HG02763 (cell line): ENCODE measurements at regions not wholly inside any gene's neighbourhood (a gene's known extent, or its start where the extent isn't known, plus 50 kb on each side); places are given as distances from the start of the nearest gene placed in this dataset.
"Not testable (repeated sequence)": the region's sequence is repeated elsewhere in the genome, so short reads cannot be mapped to it uniquely, and the experiment has no call there.

Experiments
- ATAC-seq: cut with Tn5 transposase; IDR thresholded peaks from one replicate; pipeline ENCODE4 v1.9.1; 2021; ENCODE audit warnings: mild to moderate bottlenecking, moderate library complexity; ENCODE audit not compliant: unreplicated experiment

DNA sequence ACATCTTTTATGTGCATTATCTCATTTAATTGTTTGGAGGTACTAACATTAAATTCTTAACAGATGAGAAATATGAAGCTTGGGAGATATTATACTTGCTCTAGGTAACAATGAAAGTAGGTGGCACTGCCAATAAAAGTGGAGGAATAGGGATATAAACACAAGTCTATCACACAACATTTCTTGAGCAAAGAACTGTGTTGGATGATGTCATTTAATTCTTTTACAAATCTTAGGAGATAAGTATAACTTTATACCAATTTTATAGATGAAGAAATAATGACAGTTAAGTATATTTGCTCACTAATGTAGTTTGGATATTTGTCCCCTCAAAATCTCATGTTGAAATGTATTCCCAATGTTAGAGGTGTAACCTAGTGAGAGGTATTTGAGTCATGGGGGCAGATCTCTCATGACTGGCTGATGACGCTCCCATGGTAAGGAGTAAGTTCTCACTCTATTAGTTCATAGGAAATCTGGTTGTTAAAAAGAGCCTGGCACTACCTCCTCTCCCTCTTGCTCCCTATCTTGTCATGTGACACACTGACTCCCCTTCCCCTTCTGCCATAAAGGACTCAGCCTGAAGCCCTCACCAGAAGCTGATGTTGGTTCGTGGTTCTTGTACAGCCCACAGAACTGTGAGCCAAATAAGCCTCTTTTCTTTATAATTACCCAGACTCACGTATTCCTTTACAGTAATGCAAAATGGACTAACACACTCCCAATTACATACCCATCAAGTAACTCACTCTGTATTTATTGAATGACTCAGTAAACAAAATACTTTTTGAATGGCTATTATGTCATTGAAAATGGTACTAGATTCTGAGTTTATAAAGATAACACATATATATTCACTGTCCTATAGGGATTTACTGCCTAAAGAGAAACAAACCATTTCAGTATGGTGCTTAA lies 146.8 kb upstream of the KITLG start:
- ATAC-seq: no peak

DNA sequence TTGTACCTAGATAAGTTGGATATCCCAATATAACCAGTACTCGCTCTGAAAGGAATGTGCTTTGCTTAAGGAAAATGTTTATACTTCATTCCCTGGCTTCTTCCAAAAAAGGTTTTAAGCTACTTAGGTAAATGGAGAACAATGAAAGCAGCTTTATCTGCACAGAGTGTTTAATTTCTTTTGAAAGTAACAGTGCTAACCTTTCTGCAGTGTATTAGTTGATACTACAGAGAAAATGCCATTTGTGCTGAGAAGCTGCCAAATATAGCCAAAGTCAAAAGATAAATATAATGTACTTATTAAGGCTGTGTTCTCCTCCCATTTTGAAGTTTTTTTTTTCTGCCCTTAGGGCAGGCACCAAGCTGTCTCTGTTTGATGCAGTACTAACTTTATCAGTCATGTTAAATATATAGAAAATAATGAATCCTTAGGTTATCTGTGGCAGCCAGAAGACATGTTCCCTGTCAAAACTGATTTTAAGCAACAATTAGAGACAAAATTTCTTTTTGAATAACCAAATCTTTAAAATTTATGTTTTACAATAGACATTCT lies 145.4 kb upstream of the KITLG start:
- no peak for ATAC-seq

DNA sequence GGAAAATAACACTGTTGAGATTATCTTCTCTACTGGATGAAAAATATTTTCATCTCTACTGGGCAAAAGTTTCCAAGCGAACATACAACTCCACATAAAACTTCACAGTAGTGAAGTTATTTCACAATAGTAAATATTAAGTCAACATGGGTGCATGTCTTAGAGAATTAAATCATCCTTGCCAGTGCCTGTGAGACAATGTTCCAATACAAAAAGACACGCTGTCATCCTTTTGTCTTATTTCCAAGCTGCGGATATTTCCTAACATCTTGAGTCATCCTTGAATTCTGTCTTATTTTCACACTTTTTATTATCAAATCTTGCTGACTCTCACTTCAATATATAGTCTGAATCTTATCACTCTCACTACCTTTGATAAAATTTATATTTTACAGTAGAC lies 142.9 kb upstream of the KITLG start:
- no peak for ATAC-seq

DNA sequence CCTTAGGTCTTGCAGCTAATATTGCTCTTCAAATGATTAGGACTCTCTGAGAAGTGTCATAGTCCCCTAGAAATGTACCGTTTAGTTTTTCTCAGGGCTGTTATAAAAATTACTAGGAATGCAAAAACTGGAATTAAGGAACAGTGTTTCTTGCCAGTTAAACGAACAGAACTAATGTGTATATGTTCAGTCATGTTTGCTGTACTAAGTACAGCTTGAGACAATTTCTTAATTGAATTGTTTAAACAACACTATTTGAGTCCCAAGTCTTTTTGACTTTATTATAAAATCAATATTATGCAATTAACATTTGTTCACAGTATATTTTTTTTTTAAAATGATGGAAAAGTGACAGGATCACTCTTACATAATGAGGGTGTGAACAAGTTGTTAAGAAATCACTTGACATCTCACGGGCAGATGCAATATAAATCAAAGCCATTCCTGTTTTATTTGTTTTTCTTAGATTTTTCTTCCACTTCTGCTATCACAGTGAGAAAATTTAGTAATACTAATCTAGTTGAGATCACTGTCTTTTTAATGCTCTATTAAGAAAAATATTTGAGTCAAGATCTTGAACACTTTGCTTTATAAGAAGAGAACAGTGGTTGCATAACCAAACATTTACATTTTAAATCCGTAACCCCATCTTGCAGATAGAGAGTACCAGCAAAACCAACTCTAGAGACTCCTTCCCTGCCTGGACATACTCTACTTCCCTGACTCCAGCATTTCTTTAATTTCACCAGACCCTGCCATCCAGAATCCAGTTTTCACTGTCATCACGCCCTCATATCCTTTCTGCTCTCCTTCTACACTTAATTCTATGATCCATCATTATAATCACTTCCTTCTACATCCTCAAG lies 140.7 kb upstream of the KITLG start:
- ATAC-seq: no peak

DNA sequence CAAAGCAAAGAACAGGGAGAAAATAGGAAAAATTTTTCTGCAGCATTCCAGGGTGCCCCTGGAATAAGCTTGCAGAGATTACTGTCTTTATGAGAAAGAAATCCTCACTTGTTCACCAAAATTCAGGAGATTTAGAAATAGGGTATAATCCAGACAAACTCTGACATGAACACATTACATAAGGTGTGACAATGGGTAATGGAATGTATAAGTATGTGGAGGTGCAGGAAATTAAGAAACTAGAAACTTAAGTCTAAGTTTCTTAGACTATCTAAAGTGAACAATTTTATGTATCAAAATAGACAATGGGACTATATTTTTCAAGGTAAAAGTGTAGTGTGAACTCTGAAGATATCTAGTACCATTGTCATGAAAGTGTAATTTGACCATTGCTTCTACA lies 140.0 kb upstream of the KITLG start:
- no peak for ATAC-seq

DNA sequence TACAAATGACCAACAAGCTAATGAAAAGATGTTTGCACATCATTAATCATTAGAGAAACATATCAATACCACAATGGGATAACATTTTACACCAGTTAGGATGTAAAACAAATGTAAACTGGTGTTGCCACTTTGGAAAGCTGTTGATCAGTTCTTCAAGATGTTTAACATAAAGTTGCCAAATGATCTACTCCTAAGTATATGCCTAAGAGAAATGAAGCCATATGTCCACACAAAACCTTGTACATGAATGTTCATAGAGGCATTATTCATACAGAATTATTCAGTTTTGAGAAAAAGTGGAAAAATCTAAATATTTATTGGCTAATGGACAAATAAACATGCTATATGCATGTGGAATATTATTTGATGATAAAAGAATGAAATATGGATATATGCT lies 136.9 kb upstream of the KITLG start:
- ATAC-seq: no peak

DNA sequence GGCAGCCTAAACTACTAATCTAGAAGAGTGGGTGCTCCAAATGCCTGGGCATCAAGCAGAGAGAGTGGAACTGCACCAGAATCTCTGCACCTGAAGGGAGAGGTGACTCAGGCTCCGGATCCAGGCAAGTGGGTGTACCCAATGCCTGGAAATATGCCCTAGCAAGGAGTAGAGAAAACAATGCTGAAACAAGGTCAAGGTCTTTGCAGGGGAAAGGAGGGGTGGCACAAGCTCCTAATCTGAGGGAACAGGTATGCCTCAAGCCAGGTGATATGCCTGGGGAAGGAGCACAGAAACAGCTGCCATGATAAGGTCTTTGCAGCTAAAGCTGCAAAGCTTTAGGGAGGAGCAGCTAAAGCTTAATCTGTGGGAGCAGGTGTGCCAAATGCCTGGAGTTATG lies 136.0 kb upstream of the KITLG start:
- no peak for ATAC-seq

DNA sequence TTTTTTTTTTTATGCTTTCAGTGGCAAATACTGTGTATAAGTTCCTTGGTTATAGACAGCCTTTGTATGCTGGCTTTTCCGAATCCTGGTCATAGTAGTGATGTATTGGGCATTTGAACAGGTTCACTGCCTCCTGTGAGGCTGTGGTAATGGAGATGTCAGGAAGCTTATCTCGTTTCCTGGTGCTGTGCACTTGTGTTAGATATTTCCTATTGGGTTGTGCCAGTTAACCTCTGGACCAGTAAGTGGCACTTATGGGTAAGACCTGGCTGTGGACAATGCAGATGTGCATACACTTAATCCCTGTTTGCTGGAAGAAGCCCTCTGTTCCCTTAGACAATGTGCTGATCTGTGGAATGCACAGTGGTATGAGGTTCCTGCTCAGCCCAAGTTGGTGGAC lies 135.4 kb upstream of the KITLG start:
- ATAC-seq: no peak

DNA sequence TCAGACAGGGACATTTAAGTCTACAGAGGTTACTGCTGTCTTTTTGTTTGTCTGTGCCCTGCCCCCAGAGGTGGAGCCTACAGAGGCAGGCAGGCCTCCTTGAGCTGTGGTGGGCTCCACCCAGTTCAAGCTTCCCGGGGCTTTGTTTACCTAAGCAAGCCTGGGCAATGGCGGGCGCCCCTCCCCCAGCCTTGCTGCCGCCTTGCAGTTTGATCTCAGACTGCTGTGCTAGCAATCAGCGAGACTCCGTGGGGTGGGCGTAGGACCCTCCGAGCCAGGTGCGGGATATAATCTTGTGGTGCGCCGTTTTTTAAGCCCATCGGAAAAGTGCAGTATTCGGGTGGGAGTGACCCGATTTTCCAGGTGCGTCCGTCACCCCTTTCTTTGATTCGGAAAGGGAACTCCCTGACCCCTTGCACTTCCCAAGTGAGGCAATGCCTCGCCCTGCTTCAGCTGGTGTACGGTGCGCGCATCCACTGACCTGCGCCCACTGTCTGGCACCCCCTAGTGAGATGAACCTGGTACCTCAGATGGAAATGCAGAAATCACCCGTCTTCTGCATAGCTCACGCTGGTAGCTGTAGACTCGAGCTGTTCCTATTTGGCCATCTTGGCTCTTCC lies 134.1 kb upstream of the KITLG start:
- ATAC-seq: not testable (repeated sequence)

DNA sequence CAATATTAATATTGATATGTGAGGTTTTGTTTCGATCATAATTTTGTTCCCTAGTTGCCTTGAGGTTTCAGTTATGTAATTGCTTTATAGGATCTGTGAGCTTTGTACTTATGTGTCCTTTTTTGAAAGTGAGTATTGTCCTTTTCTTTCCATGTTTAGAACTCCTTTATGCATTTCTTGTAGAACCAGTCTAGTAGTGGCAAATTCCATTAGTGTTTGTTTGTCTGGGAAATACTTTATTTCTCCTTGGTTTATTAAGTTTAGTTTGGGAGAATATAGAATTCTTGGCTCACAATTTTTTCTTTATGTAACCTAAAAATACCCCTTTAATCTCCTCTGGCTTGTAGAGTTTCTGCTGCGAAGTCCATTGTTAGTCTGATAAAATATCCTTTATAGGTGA lies 127.5 kb upstream of the KITLG start:
- no peak for ATAC-seq

DNA sequence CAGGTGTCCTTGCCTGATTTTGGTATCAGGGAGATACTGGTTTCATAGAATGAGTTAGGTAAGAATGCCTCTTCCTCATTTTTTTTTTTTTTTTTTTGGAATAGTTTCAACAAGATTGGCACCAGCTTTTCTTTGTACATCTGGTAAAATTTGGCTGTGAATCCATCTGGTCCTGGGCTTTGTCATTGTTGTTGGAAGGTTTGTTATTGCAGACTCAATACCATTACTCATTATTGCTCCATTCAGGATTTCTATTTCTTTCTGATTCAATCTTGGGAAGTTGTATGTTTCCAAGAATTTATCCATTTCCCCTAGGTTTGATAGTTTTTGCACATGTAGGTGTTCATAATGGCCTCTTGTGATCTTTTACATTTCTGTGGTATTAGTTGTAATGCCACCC lies 126.0 kb upstream of the KITLG start:
- no peak for ATAC-seq

DNA sequence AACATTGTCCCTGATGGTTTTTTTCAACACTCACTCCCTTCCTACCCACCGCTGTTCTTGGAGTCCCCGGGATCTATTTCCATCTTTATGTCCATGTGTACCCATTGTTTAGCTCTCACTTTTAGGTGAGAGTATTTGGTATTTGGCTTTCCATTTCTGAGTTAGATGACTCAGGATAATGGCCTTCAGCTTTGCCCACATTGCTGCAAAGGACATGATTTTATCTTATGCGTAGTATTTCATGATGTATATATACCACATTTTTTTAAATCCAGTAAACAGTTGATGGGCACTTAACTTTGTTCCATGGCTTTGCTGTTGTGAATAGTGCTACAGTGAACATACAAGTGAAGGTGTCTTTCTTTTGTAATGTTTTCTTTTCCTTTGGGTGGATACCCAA lies 123.5 kb upstream of the KITLG start:
- ATAC-seq: no peak

DNA sequence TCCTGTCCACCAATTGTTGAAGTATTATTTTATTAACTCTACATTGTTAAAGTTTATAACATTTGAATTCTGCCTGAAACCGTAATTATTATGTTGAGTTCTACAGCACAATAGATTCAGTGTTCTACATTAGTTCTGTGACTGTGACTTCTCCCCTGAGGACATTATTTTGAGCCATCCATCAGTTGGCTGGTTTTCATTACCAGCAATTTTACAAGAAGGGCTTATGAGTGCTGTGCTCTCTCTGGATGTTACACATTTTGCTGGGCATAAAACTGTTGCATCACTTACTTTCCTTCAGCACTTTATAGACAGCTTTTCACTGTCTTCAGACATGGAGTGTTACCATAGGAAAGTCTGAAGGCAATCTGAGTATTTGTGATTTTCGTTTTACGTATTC lies 118.2 kb upstream of the KITLG start:
- no peak for ATAC-seq

DNA sequence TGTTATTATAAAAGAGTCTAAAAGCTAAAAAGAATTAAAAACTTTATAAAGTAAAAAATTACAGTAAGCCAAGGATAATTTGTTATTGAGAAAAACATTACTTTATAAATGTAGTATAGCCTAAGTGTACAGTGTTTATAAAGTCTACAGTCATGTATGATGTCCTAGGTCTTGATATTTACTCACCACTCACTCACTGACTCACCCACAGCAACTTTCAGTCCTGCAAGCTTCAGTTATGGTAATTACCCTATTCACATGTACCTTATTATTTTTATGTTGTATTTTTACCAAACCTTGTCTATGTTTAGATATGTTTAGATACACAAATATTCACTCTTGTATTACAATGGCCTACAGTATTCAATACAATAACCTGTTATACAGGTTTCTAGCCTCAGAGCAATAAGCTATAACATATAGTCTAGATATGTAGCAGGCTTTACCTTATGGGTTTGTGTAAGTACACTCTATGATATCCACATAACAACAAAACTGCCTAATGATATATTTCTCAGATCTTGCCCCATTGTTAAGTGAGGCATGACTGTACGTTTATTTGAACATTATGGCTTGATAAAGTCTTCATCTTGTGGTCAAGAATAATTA lies 113.7 kb upstream of the KITLG start:
- ATAC-seq: no peak

DNA sequence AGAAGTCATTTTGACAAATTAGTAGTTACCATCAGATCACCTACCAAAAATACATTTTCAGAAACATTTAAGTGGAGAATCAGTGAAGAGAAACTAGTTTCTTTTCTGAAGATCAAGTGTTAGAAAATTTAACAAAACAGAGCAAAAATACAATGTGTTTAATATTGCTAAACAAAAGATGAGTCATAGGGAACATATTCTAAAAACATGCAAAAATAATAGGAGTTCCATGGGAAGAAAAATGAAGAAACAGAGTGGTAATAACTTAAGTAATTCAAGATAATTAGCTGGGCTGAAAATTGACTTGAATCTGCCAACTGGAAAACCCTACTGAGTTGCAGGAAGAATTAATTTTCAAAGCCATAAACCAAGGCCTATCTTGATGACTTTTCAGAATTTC lies 111.5 kb upstream of the KITLG start:
- ATAC-seq: no peak

DNA sequence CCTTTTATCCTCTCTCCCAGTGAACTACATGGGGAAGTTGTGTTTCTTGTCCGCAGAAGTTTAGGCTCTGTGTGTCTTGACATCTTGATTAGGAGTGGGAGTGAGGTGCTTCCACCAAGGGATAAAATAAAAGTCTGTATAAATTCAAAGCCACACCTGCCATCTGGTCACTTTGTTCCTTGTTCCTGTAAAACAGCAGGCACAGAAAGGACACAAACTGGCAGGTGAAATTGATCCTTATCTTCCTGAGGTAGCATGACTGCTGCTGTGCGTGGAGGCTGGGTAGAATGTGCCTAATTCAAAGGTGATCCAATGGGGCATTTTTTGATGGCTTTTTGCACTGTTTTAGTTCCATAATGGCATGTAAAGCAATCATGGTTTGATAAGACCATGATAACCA lies 104.3 kb upstream of the KITLG start:
- ATAC-seq: no peak

DNA sequence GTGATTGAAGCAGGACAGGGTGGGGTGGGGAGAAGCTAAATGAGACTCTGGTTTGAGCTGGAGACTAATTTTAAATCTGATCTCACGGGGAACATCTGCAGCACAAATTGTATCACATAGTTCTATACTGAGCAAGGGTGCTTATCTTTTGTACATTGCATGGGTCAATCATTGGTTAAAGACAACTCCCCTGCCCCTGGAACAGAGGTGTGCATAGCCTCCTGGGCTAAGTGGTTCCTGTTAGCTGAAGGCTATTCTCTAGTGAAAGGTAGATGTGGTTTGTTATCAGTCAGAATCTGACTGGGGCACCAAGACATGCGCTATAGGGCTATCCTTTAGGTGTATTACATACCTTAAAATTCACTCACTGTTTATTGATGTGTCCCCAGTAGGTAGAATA lies 103.9 kb upstream of the KITLG start:
- no peak for ATAC-seq

DNA sequence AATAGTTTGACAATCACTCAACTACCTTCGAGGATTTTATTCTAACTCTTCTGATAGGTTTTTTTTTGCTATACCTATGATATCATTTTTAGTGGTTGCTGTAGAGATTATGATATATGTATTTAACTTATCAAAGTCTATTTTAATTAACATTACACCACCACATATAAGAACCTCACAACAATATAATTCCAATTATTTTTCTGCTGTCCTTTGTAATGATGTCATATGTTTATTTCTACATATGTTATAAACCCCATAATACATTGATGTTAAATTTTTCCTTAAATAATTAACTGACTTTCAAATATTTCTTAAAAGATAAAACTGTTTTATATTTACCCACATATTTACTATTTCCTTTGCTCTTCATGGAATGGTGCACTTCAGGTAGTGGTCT lies 103.4 kb upstream of the KITLG start:
- no peak for ATAC-seq

DNA sequence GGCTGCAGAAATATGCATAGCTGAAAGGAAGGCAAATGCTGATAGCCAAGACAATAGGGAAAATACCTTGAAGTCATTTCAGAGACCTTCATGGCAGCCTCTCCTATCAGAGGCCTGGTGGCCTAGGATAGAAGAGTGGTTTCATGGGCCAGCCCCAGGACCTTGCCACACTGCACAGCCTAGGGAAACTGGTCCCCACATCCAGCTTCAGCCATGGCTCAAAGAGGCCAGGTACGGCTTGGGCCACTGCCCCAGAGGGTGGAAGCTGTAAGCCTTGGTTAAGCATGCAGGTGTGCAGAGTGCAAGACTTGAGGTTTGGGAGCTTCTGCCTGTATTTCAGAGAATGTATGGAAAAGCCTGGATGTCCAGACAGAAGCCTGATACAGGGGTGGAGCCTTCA lies 101.0 kb upstream of the KITLG start:
- ATAC-seq: no peak

DNA sequence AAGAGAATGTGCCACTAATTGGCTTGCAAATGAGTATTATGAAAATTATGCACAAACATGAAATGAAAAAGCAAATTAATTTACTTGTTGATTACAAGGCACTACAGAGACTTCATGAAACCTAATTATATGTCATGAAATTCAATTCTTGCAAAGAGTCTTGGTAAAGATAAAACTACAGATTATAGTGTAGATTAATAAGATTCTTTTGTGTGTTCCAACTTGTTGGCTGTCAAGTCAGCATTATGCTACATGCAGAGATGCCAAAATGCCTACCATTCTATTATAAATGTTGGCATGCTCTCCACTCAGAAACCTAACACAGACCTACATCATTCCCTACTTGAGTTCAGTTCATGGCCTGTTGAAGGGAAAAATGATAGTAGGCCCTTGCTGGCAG lies 97.2 kb upstream of the KITLG start:
- ATAC-seq: no peak

DNA sequence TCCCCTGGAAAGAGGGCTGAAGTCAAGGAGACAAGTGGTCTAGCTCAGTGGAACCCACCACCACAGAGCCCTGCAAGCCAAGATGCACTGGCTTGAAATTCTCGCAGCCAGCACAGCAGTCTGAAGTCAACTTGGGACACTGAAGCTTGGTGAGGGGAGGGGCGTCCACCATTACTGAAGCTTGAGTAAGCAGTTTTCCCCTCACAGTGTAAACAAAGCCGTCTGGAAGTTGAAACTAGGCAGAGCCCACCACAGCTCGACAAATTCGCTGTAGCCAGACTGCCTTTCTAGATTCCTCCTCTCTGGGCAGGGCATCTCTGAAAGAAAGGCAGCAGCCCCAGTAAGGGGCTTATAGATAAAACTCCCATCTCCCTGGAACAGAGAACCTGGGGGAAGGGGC lies 87.3 kb upstream of the KITLG start:
- not testable (repeated sequence) for ATAC-seq
